ENCODE measurements at regions not wholly inside any gene's neighbourhood (a gene's known extent, or its start where the extent isn't known, plus 50 kb on each side); places are given as distances from the start of the nearest gene placed in this dataset.
A peak's percentile ranks its signal among the peaks of the same experiment; 100 is the strongest.

- Histone ChIP-seq H2BK20ac (ENCODE audit: low read length) (0 out of 2 replicates have a peak overlapping the region, but pooled peaks have one; percentile 23), H4K5ac (ENCODE audit: insufficient read length, low read depth, low read length) (no peak overlapping the region), H2AK5ac (ENCODE audit: low read depth, low read length) (no peak overlapping the region), H3K79me1 (ENCODE audit: low read depth, low read length) (no peaks in the 10 kb centered on the region), H4K91ac (replicated peaks; ENCODE audit: insufficient read length, low read length) (no peak overlapping the region), H2BK120ac (replicated peaks; ENCODE audit: low read depth, low read length) (no peak overlapping the region), H2AFZ (ENCODE audit: low read length) (no peak overlapping the region), H3K4ac (replicated peaks; ENCODE audit: insufficient read length, low read depth, low read length) (no peak overlapping the region), H4K8ac (ENCODE audit: extremely low read depth, insufficient read depth, low read length) (no peak overlapping the region), H3K9me3 (ENCODE audit: insufficient read depth in 2 of 2, low read depth in 1 of 2, low read length in 1 of 2) (no peaks in the 10 kb centered on the region), H3K9ac (replicated peaks in 1 of 4; ENCODE audit: extremely low read depth in 1 of 4, low read depth in 3 of 4, low read length in 3 of 4) (no peak overlapping the region), H3K4me2 (ENCODE audit: insufficient read depth in 1 of 2, low read depth in 2 of 2, low read length in 2 of 2) (no peak overlapping the region), H3K4me1 (replicated peaks in 1 of 4; ENCODE audit: control insufficient read depth in 3 of 4, insufficient read depth in 4 of 4, low read length in 3 of 4) (peaks cover 0 to 5% (median under 1%) of the 10 kb centered on the region in 4 experiments; a peak in 3 of 7 replicates), H3K4me3 (ENCODE audit: extremely low read depth in 1 of 4, insufficient read depth in 2 of 4, low read depth in 3 of 4, low read length in 4 of 4) (no peak overlapping the region), H3K36me3 (ENCODE audit: control insufficient read depth in 2 of 4, insufficient read depth in 4 of 4, low read length in 3 of 4) (no peaks in the 10 kb centered on the region), H3K56ac (replicated peaks; ENCODE audit: insufficient read length, low read depth, low read length) (no peak overlapping the region), H2BK12ac (ENCODE audit: low read depth, low read length) (0 out of 2 replicates have a peak overlapping the region, but pooled peaks have one; percentile 35), H3K18ac (ENCODE audit: extremely low read depth, low read length) (no peak overlapping the region), H3K23me2 (ENCODE audit: low read depth, low read length) (peaks cover 4% of the 10 kb centered on the region; the same call in 1 of the 2 replicates), H2BK5ac (ENCODE audit: low read depth, low read length) (no peak overlapping the region), H3K27ac (ENCODE audit: low read depth, low read length) (no peak overlapping the region), H3K27me3 (replicated peaks in 1 of 4; ENCODE audit: control insufficient read depth in 3 of 4, extremely low read depth in 1 of 4, insufficient read depth in 3 of 4, low read length in 3 of 4) (no peaks in the 10 kb centered on the region), H3K23ac (ENCODE audit: insufficient read length) (no peak overlapping the region), H3K14ac (ENCODE audit: insufficient read length) (no peak overlapping the region), H4K20me1 (replicated peaks in 1 of 2; ENCODE audit: control insufficient read depth in 1 of 2, insufficient read depth in 2 of 2, low read length in 2 of 2) (peaks cover 0 to 1% of the 10 kb centered on the region in 2 experiments), H2BK15ac (ENCODE audit: low read length) (no peak overlapping the region), H3K79me2 (ENCODE audit: control insufficient read depth in 1 of 2, insufficient read depth in 2 of 2, low read length in 2 of 2) (no peaks in the 10 kb centered on the region)
- FAIRE-seq = no peak
- DNase-seq (ENCODE audit: low read depth in 1 of 2, low spot score in 2 of 2) = no peak
- CTCF ChIA-PET (ENCODE audit: partially characterized antibody) = no interaction called here
- POLR2A ChIA-PET (ENCODE audit: partially characterized antibody) = interaction anchor here (1.3 to 1.6 kb wide), 2 partner anchors 9 to 11 kb away, joined by 3 to 4 read pairs; no protein-coding TSS in a partner anchor
- WGBS, 2 experiments (ENCODE audit: extremely low coverage in 1 of 2, insufficient coverage in 1 of 2, insufficient read length in 1 of 2, insufficient replicate concordance in 2 of 2, low coverage in 1 of 2, low lambda C conversion rate in 2 of 2, missing lambda C conversion rate in 1 of 2) = 84% methylated on average over 5 of the region's 5 CpGs; no CpG with 5 or more reads in 1 of the 2 experiments
- TF ChIP-seq SAP30 (IDR thresholded peaks at IDR 0.05; ENCODE audit: insufficient read depth, insufficient replicate concordance, low read length) = no peak
These were observed 592.5 kb upstream of the B3GAT1 start for GRCh38 chr11:135004495-135004894.
